Psoas muscle (tissue), 7 donors: ENCODE measurements at regions not wholly inside any gene's neighbourhood (a gene's known extent, or its start where the extent isn't known, plus 50 kb on each side); places are given as distances from the start of the nearest gene placed in this dataset.
"Not testable (repeated sequence)": the region's sequence is repeated elsewhere in the genome, so short reads cannot be mapped to it uniquely, and the experiment has no call there.

Experiments used
- ATAC-seq, 4 donors: fragments of 200-7000 bp; cut with Tn5 transposase; one replicate each; pipeline ENCODE4 v1.9.1; 2020; ENCODE audit warnings: moderate library complexity in 3 of 4, mild to moderate bottlenecking in 2 of 4
- DNase-seq, 2 donors: peaks; one replicate each; pipeline ENCODE4 v3.0.0-alpha.2; 2020
- H3K27ac ChIP-seq: fragments of 200-600 bp; one replicate; pipeline ENCODE4 v1.8.0; 2022
- H3K27me3 ChIP-seq, 3 donors: fragments of 200-600 bp in 1 of 3; one replicate each; pipeline versions ENCODE4 v1.6.1 to v1.8.0; 2013 to 2022; ENCODE audit warnings: low read length in 2 of 3, mild to moderate bottlenecking in 2 of 3, moderate library complexity in 1 of 3; ENCODE audit not compliant: insufficient read depth in 3 of 3
- H3K36me3 ChIP-seq, 2 donors: fragments of 200-600 bp in 1 of 2; one replicate each; pipeline versions ENCODE4 v1.6.1 to v1.8.0; 2013 to 2022; ENCODE audit warnings: low read depth in 1 of 2, mild to moderate bottlenecking in 1 of 2, moderate library complexity in 1 of 2; ENCODE audit not compliant: insufficient read depth in 1 of 2
- H3K4me1 ChIP-seq: fragments of 200-600 bp; one replicate; pipeline ENCODE4 v1.8.0; 2022
- H3K4me3 ChIP-seq: fragments of 200-600 bp; one replicate; pipeline ENCODE4 v1.8.0; 2022; ENCODE audit warnings: mild to moderate bottlenecking
- H3K9me3 ChIP-seq: fragments of 200-600 bp; one replicate; pipeline ENCODE4 v1.8.0; 2022
- WGBS, 3 donors: extraction: QIAGEN DNeasy Blood & Tissue Kit; methylation state at CpG; one replicate each; pipeline versions ENCODE4 v1.1.6 to v1.1.7; 2013; 5-methylcytosine and 5-hydroxymethylcytosine counted together
- intact Hi-C, 2 donors: fragments of 100-400 bp; cut with DNase I; formaldehyde crosslinking; loops; one replicate each; pipeline versions ENCODE4 v1.11.0 to v1.14.2; 2022
- TF ChIP-seq, protein P1 (sequence below): fragments of 200-600 bp; IDR thresholded peaks from one replicate; pipeline ENCODE4 v1.8.0; 2022; ENCODE audit warnings: antibody characterized with exemption
- donor health status: healthy with polysubstance abuse.
- donor health status: DM: no; HTN: no; CAD: no; lungs with moderate emphysema.
- donor health status: Bipolar disorder and iron deficiency.
- donor health status: healthy.
- donor health status: DM: yes; HTN: yes; CAD: no.
- donor health status: DM: no; HTN: no; CAD: no.
- donor health status: DM: yes; HTN: yes; CAD: no.

DNA sequence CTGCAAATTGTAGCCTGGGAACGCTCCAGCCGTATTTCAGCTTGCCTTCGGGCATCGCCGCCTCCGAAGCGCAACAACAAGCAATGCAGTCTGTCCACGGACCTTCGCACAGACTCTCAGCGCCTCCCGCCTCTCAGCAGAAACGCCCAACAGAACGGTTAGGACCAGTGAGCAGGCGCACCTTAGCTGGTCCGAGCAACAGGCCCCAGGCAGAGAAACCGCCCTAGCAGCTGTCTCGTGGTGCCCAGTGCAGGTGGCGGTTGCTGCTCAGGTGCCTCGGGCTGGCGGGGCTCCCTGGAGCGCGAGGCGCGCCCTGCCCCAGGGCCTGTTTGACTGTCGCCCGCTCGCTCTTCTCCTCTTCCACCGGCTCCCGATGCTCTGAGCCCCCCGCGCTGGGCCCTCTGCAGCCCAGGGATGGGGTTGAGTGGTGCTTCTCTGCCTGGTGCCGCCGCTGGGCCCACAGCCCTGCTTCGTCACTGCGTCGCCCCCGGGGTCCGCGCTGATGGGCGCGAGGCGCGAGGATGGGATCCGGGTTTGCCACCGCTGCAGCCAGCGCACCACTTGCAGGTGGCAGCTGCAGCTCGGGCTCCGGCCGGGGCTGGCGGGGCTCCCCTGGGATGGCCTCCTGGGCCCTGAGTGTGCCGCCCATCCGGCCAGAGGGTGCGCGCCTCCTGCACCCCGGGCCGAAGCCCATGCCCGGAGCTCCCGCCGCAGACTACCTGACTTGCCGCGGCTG, 268.4 kb upstream of the FRG2C start:
- no peaks in the 10 kb centered on the region for H3K36me3 ChIP-seq
- H3K27me3 ChIP-seq = peaks cover 0 to 7% (median 0%) of the 10 kb centered on the region in 3 donors
- intact Hi-C loops = no loop called here
- H3K27ac ChIP-seq = no peak overlapping the region
- ATAC-seq (no peak), DNase-seq (no peak)
- H3K4me3 ChIP-seq = peak overlapping the region; percentile 47
- no peaks in the 10 kb centered on the region for H3K9me3 ChIP-seq
- TF ChIP-seq, protein P1, sequence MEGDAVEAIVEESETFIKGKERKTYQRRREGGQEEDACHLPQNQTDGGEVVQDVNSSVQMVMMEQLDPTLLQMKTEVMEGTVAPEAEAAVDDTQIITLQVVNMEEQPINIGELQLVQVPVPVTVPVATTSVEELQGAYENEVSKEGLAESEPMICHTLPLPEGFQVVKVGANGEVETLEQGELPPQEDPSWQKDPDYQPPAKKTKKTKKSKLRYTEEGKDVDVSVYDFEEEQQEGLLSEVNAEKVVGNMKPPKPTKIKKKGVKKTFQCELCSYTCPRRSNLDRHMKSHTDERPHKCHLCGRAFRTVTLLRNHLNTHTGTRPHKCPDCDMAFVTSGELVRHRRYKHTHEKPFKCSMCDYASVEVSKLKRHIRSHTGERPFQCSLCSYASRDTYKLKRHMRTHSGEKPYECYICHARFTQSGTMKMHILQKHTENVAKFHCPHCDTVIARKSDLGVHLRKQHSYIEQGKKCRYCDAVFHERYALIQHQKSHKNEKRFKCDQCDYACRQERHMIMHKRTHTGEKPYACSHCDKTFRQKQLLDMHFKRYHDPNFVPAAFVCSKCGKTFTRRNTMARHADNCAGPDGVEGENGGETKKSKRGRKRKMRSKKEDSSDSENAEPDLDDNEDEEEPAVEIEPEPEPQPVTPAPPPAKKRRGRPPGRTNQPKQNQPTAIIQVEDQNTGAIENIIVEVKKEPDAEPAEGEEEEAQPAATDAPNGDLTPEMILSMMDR = no peak
- H3K4me1 ChIP-seq = no peaks in the 10 kb centered on the region
- WGBS, 3 donors = 61 to 78% (median 62%) methylated on average over 45 to 61 of the region's 61 CpGs

DNA sequence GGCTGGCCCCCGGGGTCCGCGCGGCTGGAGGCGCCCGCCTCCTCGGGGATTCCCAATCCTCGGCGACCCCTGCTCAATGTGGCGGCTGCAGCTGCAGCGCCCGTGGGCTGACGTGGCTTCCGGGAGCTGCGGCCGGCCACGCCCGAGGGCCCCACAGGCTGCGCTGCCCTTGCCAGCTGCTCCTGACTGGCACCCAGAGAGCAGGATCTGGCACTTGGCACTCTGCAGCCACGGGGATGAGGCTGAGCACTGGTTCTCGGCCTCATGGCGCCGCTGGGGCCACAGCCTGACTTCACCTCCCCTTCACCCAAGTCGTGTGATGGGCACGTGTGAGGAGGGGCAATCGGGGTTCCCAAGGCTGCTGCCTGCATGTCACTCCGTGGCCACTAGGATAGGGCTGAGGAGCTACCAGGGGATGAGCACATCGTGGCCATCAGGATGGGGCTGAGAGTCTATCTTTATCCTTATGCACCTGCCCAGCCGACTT, 267.8 kb upstream of the FRG2C start:
- 41 to 59% (median 43%) methylated on average over 26 to 29 of the region's 29 CpGs for WGBS, 3 donors
- H3K4me3 ChIP-seq = peak overlapping the region; percentile 47
- no peaks in the 10 kb centered on the region for H3K36me3 ChIP-seq
- intact Hi-C loops = no loop called here
- TF ChIP-seq, protein P1 = no peak
- H3K27ac ChIP-seq = no peak overlapping the region
- no peak for DNase-seq
- no peak for ATAC-seq
- H3K4me1 ChIP-seq = no peaks in the 10 kb centered on the region
- H3K9me3 ChIP-seq = no peaks in the 10 kb centered on the region
- H3K27me3 ChIP-seq = peaks cover 0 to 7% (median 0%) of the 10 kb centered on the region in 3 donors

DNA sequence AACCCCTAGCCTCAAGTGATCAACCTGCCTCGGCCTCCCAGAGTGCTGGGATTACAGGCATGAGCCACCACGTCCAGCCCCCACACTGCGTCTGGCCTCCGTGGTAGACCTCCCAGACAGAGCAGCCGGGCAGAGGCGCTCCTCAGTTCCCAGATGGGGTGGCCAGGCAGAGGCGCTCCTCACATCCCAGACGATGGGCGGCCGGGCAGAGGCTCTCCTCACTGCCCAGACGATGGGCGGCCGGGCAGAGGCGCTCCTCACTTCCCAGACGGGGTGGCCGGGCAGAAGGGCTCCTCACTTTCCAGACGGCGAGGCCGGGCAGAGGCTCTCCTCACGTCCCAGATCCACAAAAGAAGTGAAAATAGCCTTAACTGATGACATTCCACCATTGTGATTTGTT, 266.6 kb upstream of the FRG2C start:
- 91 to 97% (median 94%) methylated on average over 20 of the region's 20 CpGs for WGBS, 3 donors

DNA sequence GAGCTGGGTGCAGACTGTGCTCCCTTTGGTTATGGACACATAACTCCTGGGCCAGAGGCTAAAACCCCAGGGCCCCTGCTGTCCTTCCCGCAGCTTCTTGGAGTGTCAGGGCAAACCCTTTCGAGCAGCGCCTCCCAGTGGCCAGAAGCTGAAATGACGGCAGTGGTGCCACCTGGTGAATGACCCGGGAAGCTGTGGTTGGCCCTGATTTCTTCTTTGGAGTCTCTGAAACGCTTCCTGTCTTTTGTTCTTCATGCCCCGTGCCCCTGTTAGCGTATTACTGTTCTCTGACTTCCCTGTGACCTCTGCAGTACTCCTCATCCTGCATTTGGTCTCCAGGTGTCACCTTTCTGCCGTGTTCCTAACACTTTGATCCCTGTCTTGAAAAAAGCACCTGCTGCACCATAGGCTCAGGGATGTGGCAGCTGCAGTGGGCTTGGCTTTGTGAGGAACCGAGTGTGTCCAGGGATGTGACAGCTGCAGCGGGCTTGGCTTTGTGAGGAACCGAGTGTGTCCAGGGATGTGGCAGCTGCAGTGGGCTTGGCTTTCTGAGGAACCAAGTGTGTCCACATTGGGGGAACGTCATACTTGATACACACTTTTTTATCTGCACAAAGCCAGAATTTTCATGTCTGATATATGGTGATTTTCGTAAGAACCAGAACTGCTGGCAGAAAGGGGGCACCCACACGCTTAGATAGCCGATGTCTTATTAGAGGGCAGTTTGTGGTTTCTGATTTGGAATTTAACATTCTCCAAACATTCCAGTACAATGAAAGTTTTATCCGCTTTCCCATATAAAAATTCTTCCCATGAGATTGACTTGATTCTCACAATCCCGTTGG, 241.8 kb upstream of the FRG2C start:
- WGBS, 3 donors = 38 to 46% (median 41%) methylated on average over 18 of the region's 18 CpGs
- intact Hi-C loops = loop anchor here in 1 of 2 donors (10.0 kb wide), 1 partner anchor 128 kb away; no protein-coding TSS in a partner anchor
- not testable (repeated sequence) for ATAC-seq, H3K27me3 ChIP-seq, H3K9me3 ChIP-seq, H3K27ac ChIP-seq, H3K4me1 ChIP-seq, H3K4me3 ChIP-seq
- peak in 1 of 2 donors; percentile 31 for DNase-seq
- TF ChIP-seq, protein P1 = peak; percentile 58
- H3K36me3 ChIP-seq = peaks cover 0 to 40% of the 10 kb centered on the region in 2 donors

More for the DNA sequence above, 266.6 kb upstream of the FRG2C start:
- H3K27me3 ChIP-seq, ATAC-seq, H3K36me3 ChIP-seq, H3K27ac ChIP-seq, H3K4me3 ChIP-seq, H3K9me3 ChIP-seq, H3K4me1 ChIP-seq, intact Hi-C loops, DNase-seq: not testable (repeated sequence)

DNA sequence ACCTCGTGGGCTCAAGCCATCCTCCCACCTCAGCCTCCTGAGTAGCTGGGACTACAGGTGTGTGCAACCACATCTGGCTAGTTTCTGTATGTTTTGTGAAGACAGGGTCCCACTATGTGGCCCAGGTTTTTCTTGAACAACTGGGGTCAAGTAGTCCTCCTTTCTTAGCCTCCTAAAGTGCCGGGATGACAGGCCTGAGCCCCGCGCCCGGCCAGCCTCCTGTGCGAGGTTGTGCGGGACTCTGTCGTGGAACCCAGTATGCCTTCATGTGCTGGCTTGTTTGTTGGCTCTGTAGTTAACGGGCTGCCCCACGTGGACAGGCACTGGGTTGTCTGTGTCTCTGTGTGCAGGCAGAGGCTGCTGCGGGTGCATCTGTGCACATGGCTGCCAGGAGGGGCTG, 238.7 kb upstream of the FRG2C start:
- H3K4me1 ChIP-seq, H3K9me3 ChIP-seq, DNase-seq, H3K27ac ChIP-seq, ATAC-seq, H3K4me3 ChIP-seq, H3K27me3 ChIP-seq: not testable (repeated sequence)
- intact Hi-C loops = loop anchor here (5.0 to 10.0 kb wide), 2 partner anchors 128 to 131 kb away; no protein-coding TSS in a partner anchor
- WGBS, 3 donors = 86 to 97% (median 95%) methylated on average over 11 of the region's 11 CpGs
- H3K36me3 ChIP-seq = peaks cover 0 to 54% of the 10 kb centered on the region in 2 donors

DNA sequence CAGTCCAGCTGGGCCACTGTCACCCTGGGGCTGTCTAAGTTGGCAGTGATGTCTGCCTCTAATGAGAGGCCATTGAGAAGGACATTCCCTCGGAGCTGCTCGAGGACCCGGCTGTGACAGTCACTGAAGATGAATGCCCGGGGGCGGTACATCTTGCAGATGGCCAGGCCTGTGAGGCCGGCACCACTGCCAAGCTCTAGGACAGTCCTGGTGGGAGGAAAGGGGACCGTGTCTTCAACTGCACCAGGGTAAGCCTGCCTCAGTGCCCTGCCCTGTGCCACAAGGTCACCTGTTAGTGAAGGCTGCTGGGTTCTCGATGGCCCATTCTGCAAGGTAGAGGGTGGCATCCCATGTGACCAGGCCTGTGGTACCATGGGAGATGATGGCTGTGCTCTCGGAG, 236.6 kb upstream of the FRG2C start:
- H3K36me3 ChIP-seq = peaks cover 3 to 67% of the 10 kb centered on the region in 2 donors
- H3K9me3 ChIP-seq, DNase-seq: not testable (repeated sequence)

DNA sequence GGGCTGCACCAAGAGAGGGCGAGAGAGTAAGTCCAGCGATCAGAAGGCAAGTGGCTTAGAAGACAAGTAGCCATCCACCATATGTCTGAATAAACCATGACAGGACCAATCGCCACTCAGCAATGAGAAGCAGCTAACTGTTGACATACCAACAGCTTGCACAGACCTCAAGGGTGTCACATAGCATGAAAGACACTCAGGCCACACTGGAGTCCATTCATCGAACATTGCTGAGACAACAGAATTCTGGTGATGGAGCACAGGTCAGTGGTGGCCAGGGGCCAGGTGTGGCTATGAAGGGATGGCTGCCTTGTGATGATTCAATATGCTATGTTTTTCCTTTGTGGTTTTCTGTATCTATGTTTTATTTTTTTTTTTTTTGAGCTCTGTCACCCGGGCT, 236.2 kb upstream of the FRG2C start:
- not testable (repeated sequence) for ATAC-seq, H3K4me3 ChIP-seq, H3K9me3 ChIP-seq, H3K27ac ChIP-seq, DNase-seq, H3K27me3 ChIP-seq
- intact Hi-C loops = loop anchor here (5.0 to 10.0 kb wide), 2 partner anchors 131 to 133 kb away; no protein-coding TSS in a partner anchor
- Histone ChIP-seq H3K36me3 (peaks cover 3 to 63% of the 10 kb centered on the region in 2 donors), H3K4me1 (peaks cover 17% of the 10 kb centered on the region)
- WGBS, 3 donors = 74 to 79% (median 75%) methylated on average over 5 of the region's 5 CpGs

More for the DNA sequence above, 236.6 kb upstream of the FRG2C start:
- 84 to 87% (median 84%) methylated on average over 9 of the region's 9 CpGs for WGBS, 3 donors
- not testable (repeated sequence) for H3K27me3 ChIP-seq, H3K4me3 ChIP-seq, ATAC-seq, H3K27ac ChIP-seq
- H3K4me1 ChIP-seq = peaks cover 15% of the 10 kb centered on the region
- intact Hi-C loops = loop anchor here (5.0 to 10.0 kb wide), 2 partner anchors 130 to 133 kb away; no protein-coding TSS in a partner anchor
